Pons (tissue), 1 donor: ENCODE measurements at regions not wholly inside any gene's neighbourhood (a gene's known extent, or its start where the extent isn't known, plus 50 kb on each side); places are given as distances from the start of the nearest gene placed in this dataset.

Source experiments
- DNase-seq: peaks from one replicate; pipeline ENCODE4 v3.0.0-alpha.2; 2016; ENCODE audit warnings: low spot score

- no peak for DNase-seq
Observed at GRCh38 chr9:86531273-86531970, 177.2 kb upstream of the TUT7 start.

GRCh38 chr9:86529496-86530275, 175.5 kb upstream of the TUT7 start:
- no peak for DNase-seq

DNA sequence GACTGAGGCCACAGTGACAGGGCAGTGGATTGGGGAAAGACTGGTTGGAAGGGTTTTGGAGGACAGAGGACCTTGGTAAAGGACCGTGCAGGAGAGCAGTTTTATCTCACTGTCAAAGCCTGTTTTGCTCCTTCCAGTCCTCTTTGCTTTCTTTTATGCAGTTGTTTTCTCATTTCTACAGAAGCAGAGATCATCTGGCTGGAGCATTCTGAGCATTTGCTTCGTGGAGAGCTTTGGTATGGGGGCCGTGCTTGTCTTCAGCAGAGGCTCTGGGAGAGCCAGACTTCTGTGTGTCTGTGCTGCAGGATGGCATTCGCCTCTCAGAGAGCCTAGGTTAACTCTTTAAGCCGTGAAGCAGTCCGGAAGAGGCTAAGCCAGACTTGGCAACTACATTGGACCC, 171.8 kb upstream of the TUT7 start:
- no peak for DNase-seq

- DNase-seq = no peak
Observed at GRCh38 chr9:86525182-86525581, 171.0 kb upstream of the TUT7 start.

DNA sequence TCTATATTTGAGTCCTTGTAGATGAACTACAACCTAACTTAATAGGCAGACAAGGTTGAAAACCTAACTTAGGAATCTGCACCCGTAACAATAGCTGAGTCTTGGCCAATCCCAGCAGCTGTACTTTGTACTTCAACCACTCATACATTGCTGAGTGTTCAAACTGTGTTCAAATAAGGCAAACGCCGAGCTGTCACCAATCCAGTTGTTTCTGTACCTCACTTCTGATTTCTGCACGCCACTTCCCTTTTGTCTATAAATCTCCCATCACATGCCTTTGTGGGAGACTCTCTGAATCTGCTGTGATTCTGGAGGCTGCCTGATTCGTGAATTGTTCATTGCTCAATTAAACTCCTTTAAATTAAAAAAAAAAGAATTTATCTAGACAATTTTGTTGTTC, 167.8 kb upstream of the TUT7 start:
- peak; percentile 27 for DNase-seq

- no peak for DNase-seq
Observed at GRCh38 chr9:86521322-86521721, 167.1 kb upstream of the TUT7 start.

GRCh38 chr9:86519066-86519615, 164.9 kb upstream of the TUT7 start:
- DNase-seq = no peak

DNA sequence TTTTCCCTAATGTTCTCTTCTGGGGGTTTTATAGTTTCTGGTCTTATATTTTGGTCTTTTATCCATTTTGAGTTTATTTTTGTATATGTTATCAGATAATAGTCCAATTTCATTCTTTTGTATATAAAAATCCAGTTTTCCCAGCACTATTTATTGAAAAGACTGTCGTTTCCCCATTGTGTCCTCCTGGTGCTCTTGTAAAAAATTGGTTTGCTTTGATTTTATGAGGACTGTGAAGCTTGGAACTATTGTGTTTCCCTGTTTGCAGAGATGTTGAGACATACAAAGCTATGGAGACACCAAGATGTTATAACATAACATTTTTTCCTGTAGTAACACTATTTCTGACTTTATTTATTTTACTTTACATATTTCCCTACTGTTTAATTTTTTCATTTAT, 163.3 kb upstream of the TUT7 start:
- DNase-seq = no peak

GRCh38 chr9:86516564-86516963, 162.4 kb upstream of the TUT7 start:
- DNase-seq = no peak

DNA sequence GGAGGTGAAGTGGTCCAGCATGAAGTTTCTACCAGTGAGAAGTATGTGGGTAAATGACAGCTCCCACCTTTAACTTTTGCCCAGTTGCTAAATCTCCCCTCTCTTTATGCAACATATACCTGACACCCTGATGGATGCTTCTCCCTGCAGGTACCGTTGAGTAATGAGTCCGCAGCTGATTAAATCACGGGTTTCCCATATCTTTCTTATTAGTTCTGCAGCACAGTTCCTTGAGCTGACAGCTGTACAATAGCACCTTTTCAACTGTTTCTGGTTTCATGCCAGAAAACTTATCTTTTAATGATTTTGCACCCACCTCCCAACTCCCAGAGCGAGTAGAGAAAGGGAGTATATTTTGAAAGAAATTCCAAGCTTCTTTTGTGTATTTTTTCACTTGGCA, 161.0 kb upstream of the TUT7 start:
- no peak for DNase-seq

DNA sequence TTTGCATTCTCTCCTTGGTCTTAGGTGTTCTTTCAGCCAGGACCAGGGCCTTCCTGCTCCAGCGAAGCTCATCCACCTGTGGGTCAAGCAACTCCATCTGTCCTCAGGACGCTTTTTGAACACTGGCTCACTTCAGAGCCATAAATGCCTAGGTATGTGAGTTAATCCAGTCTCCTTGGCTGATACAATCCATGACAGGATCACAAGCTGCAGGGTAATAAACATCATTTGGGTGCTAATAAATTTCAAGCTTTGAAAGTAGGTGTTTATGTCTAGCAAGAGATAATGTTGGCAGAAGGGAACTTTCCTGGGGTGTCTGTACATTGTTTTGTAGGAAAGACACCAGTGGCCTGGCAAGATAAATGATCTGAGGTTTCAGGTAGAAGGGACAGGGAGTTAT, 159.2 kb upstream of the TUT7 start:
- DNase-seq = no peak

DNA sequence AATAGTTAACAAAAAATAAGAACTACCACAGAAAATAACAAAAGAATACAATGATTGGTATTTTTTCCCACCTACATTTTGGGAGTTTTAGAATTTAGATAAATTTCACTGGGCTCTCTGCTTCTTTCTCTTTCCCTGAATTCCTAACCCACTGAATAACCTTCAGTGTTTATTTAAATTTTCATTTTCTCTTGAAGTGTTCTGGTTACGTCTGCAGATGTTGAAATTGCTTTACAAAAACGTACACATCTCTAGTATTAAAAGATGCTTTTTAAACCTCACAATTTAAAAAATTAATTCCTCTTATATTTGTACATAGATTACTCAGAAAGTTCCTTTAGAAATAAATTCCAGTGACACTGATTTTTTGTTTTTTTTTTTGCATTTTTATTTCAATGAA, 158.7 kb upstream of the TUT7 start:
- no peak for DNase-seq

DNA sequence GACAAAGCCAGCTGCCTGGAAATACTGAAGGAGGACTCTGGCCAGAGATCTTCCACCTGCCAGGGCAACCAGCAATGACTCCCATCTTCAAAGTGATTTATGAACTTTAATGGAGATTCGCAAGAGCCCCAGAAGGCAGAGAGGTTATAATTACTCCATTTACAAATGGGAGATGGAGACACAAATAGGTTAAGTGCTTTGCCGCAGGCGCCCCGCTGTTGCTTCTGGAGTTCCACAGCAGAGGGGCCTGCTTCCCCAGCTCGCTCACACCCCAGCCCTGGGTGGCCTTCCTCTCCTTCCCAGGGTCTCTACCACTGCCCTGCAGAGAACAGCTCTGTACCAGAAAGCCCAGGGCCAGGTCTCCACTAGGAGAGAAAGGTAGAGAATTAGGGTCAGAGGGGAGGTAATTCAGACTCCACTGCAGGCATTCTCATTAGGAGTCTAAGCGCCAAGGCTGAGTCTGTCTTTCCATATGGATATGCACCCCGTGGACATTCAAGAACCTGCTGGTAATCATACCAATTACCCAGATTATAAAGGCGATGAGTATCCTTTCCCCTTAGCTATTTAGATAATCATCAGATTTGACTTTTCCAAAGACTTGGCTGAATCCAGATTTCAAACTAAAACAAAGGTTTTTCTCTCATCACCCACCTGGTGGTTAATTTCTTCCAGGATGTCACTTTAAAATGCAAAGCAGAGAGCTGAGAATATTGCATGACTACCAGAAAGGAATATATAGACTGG, 157.6 kb upstream of the TUT7 start:
- no peak for DNase-seq

- no peak for DNase-seq
Observed at GRCh38 chr9:86508208-86508903, 154.1 kb upstream of the TUT7 start.

GRCh38 chr9:86507212-86507630, 153.0 kb upstream of the TUT7 start:
- DNase-seq = no peak

DNA sequence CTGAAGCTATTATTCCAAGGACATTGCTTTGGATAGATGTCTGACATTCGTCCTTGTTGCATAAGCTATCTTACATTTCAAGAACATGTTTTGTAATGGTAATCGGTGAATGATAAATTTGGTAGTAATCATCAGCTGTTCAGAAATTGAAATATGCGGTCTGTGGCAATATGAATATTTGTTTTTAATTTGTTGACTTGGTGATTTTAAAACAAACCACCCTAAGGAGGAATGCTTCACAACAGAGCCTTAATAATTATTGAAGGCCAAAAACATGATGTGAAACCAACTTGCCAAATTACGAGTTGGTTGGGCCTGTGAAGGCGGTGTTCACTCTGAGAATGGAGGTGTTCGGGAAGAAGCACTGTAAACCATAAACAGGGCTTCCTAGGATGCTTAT, 149.7 kb upstream of the TUT7 start:
- DNase-seq = no peak

DNA sequence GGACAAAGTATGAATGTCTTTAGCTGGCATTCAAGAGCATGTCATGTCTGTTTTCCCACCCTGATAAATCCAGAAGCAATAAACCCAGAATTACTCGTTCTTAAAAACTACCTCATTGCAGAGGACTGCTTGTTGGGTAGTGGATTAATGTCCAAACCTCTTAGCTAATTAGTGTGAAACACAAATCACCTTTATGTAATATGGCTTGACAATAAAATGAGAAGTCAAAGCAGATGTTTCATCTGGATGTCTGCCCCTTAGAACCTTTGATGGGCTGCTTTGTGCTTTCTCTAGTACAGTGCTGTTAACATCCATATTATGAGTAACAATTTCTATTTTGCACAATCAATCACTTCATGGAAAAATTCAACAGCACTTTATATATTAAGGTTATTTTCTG, 149.1 kb upstream of the TUT7 start:
- DNase-seq = no peak

DNA sequence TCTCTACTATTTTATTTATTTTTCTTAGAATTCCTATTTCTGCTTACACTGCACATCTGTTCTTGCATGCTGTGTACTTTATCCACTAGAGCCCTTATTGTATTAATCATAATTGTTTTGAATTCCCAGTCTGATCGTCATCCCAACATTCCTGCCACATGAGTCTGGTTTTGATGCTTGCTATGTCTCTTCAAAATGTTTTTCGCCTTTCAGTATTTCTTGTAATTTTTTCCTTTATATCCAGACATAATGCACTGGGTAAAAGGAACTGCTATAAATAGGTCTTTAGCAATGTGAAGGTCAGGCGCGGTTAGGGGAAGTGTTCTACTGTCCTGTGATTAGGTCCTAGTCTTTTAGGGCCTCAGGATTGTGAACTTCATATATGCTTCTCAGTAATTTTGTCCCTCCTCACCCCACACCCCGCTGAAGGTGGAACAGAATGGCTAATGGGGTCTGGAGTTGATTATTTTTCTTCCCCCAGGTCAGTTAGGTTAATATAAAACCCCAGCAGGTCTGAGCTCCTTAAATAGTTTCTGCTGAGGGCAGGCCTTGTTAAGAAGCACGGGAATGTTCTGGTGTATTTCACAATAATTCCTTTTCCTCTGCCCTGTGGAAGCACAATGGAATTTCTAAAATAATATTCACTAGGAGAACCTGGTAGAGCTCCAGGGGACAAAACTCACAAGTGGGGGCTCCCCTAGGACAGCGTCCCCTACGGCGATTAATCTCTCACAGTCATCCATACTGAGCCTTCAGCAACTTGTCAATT, 146.6 kb upstream of the TUT7 start:
- no peak for DNase-seq

DNA sequence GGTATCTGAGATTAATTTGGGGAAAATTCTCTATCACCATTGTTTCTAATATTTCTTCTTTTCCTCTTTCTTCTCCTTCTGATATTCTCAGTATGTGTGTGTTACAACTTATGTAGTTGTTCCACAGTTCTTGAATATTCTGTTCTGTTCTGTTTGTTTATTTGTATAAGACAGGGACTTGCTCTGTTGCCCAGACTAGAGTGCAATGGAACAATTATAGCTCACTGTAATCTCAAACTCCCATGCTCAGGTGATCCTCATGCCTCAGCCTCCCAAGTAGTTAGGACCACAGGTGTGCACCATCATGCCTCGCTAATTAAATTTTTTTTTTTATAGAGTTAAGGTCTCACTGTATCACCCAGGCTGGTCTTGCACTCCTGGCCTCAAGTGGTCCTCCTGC, 145.8 kb upstream of the TUT7 start:
- DNase-seq = no peak

- DNase-seq = no peak
Observed at GRCh38 chr9:86494644-86495111, 140.5 kb upstream of the TUT7 start.
